ENCODE measurements at regions not wholly inside any gene's neighbourhood (a gene's known extent, or its start where the extent isn't known, plus 50 kb on each side); places are given as distances from the start of the nearest gene placed in this dataset.

DNA sequence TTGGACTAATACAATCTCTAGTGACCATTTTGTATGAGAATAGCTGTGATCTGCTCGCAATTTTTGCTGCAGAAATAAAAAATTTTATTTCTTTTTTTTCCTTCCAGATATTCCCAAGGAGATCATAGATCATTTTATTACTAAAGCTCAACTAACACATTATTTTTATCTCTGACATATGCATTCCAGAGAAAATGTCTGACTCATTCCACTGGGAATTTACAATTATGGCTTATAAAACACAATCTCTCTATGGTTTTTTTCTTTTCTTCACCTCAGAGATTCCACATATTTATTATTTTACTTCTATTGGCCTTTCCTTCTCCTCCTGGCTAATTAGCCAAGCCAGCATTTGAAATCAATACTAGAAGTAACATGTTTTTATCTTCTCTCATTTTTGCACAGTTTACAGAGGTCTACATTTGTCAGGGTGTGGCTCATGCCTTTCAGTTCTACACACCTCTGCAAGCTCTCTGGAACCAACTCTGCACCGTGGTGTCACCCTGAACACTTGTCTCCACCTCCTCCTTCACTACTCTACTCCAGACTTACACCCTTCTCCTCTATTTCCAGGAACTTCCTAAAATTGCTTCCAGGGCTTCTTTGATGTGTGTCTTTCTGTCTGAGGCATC, 59.8 kb upstream of the GPM6A start:
- TF ChIP-seq, protein P1, sequence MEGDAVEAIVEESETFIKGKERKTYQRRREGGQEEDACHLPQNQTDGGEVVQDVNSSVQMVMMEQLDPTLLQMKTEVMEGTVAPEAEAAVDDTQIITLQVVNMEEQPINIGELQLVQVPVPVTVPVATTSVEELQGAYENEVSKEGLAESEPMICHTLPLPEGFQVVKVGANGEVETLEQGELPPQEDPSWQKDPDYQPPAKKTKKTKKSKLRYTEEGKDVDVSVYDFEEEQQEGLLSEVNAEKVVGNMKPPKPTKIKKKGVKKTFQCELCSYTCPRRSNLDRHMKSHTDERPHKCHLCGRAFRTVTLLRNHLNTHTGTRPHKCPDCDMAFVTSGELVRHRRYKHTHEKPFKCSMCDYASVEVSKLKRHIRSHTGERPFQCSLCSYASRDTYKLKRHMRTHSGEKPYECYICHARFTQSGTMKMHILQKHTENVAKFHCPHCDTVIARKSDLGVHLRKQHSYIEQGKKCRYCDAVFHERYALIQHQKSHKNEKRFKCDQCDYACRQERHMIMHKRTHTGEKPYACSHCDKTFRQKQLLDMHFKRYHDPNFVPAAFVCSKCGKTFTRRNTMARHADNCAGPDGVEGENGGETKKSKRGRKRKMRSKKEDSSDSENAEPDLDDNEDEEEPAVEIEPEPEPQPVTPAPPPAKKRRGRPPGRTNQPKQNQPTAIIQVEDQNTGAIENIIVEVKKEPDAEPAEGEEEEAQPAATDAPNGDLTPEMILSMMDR (IDR thresholded peaks at IDR 0.05) = no peak
- no peak for TF ChIP-seq POLR2A (IDR thresholded peaks at IDR 0.05)

Measured in uterus (tissue), 2 donors.